ENCODE measurements at regions not wholly inside any gene's neighbourhood (a gene's known extent, or its start where the extent isn't known, plus 50 kb on each side); places are given as distances from the start of the nearest gene placed in this dataset.
A peak's percentile ranks its signal among the peaks of the same experiment; 100 is the strongest.
"Not testable (repeated sequence)": the region's sequence is repeated elsewhere in the genome, so short reads cannot be mapped to it uniquely, and the experiment has no call there.

GRCh38 chr5:110879675-110880074 lies 140.9 kb downstream of the SLC25A46 start:
- H3K4me3 ChIP-seq (ENCODE audit: low read depth, low read length), result no peak overlapping the region
- no peak for DNase-seq (ENCODE audit: low read depth)
- TF ChIP-seq CTCF (conservative IDR thresholded peaks at IDR 0.05; ENCODE audit: low read depth, low read length), result no peak

GRCh38 chr5:110880413-110880812 lies 141.6 kb downstream of the SLC25A46 start:
- DNase-seq (ENCODE audit: low read depth), result peak; percentile 94
- TF ChIP-seq CTCF (conservative IDR thresholded peaks at IDR 0.05; ENCODE audit: low read depth, low read length), result no peak
- H3K4me3 ChIP-seq (ENCODE audit: low read depth, low read length), result no peak overlapping the region

GRCh38 chr5:110884005-110884404 lies 145.2 kb downstream of the SLC25A46 start:
- H3K4me3 ChIP-seq (ENCODE audit: low read depth, low read length), result no peak overlapping the region
- TF ChIP-seq CTCF (conservative IDR thresholded peaks at IDR 0.05; ENCODE audit: low read depth, low read length), result no peak
- no peak for DNase-seq (ENCODE audit: low read depth)

GRCh38 chr5:110887170-110887569 lies 148.4 kb downstream of the SLC25A46 start:
- H3K4me3 ChIP-seq (ENCODE audit: low read depth, low read length); DNase-seq (ENCODE audit: low read depth): not testable (repeated sequence)

- H3K4me3 ChIP-seq (ENCODE audit: low read depth, low read length), result not testable (repeated sequence)
Observed at GRCh38 chr5:110893854-110894483, 155.2 kb downstream of the SLC25A46 start.

GRCh38 chr5:110894805-110895204 lies 156.0 kb downstream of the SLC25A46 start:
- H3K4me3 ChIP-seq (ENCODE audit: low read depth, low read length), result no peak overlapping the region
- no peak for TF ChIP-seq CTCF (conservative IDR thresholded peaks at IDR 0.05; ENCODE audit: low read depth, low read length)
- no peak for DNase-seq (ENCODE audit: low read depth)

More at GRCh38 chr5:110893854-110894483, 155.2 kb downstream of the SLC25A46 start:
- not testable (repeated sequence) for DNase-seq (ENCODE audit: low read depth)

GRCh38 chr5:110896901-110897300 lies 158.1 kb downstream of the SLC25A46 start:
- no peak for TF ChIP-seq CTCF (conservative IDR thresholded peaks at IDR 0.05; ENCODE audit: low read depth, low read length)
- DNase-seq (ENCODE audit: low read depth), result no peak
- no peak overlapping the region for H3K4me3 ChIP-seq (ENCODE audit: low read depth, low read length)

GRCh38 chr5:110899566-110900412 lies 161.0 kb downstream of the SLC25A46 start:
- no peak for TF ChIP-seq CTCF (conservative IDR thresholded peaks at IDR 0.05; ENCODE audit: low read depth, low read length)
- H3K4me3 ChIP-seq (ENCODE audit: low read depth, low read length), result no peak overlapping the region
- no peak for DNase-seq (ENCODE audit: low read depth)

Data from epithelial cell of proximal tubule (primary cell).